GM12878 (cell line): ENCODE measurements at regions not wholly inside any gene's neighbourhood (a gene's known extent, or its start where the extent isn't known, plus 50 kb on each side); places are given as distances from the start of the nearest gene placed in this dataset.

Experiments used
- CREB1 ChIP-seq: IDR thresholded peaks from 2 replicates; pipeline ENCODE4 v1.6.1; 2012; ENCODE audit warnings: low read depth, mild to moderate bottlenecking, inconsistent platforms
- TF ChIP-seq, protein P1 (sequence below): fragments of 450-650 bp; IDR thresholded peaks from 2 replicates; pipeline ENCODE4 v1.6.1; 2017; ENCODE audit warnings: mild to moderate bottlenecking, moderate library complexity

DNA sequence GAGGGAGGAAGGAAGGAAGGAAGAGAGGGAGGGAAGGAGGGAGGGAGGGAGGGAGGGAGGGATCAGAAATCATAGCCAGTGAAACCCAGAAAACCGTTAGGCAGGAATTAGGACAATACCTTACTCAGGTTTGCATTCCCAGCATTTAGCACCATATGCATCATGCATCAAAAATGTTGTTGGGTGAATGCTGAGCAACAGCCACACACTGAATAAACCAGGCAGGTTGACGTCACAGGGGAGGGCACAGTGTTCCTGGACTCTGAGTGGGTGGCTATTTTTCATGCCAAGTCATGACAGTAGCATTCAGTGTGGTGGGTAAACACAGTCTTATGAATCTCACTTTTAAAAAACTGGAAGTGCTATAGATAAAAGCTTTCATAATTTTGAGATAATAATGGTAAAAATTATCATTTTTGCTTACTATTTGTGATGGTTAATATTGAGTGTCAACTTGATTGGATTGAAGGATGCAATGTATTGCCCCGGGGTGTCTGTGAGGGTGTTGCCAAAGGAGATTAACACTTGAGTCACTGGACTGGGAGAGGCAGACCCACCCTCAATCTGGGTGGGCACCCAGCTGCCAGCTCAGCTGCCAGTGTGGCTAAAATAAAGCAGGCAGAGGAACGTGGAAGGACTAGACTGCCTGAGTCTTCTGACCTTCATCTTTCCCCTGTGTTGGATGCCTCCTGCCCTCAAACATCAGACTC, 199.1 kb upstream of the PRKCQ start:
- TF ChIP-seq, protein P1, sequence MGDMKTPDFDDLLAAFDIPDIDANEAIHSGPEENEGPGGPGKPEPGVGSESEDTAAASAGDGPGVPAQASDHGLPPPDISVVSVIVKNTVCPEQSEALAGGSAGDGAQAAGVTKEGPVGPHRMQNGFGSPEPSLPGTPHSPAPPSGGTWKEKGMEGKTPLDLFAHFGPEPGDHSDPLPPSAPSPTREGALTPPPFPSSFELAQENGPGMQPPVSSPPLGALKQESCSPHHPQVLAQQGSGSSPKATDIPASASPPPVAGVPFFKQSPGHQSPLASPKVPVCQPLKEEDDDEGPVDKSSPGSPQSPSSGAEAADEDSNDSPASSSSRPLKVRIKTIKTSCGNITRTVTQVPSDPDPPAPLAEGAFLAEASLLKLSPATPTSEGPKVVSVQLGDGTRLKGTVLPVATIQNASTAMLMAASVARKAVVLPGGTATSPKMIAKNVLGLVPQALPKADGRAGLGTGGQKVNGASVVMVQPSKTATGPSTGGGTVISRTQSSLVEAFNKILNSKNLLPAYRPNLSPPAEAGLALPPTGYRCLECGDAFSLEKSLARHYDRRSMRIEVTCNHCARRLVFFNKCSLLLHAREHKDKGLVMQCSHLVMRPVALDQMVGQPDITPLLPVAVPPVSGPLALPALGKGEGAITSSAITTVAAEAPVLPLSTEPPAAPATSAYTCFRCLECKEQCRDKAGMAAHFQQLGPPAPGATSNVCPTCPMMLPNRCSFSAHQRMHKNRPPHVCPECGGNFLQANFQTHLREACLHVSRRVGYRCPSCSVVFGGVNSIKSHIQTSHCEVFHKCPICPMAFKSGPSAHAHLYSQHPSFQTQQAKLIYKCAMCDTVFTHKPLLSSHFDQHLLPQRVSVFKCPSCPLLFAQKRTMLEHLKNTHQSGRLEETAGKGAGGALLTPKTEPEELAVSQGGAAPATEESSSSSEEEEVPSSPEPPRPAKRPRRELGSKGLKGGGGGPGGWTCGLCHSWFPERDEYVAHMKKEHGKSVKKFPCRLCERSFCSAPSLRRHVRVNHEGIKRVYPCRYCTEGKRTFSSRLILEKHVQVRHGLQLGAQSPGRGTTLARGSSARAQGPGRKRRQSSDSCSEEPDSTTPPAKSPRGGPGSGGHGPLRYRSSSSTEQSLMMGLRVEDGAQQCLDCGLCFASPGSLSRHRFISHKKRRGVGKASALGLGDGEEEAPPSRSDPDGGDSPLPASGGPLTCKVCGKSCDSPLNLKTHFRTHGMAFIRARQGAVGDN, result no peak
- no peak for TF ChIP-seq CREB1
